AG04449 (cell line): ENCODE measurements at regions not wholly inside any gene's neighbourhood (a gene's known extent, or its start where the extent isn't known, plus 50 kb on each side); places are given as distances from the start of the nearest gene placed in this dataset.

Experiments
- CTCF ChIA-PET: fragments of 350-600 bp; formaldehyde crosslinking; extraction: SDS; loops from one replicate; lab custom pipeline; 2021; ENCODE audit warnings: antibody characterized with exemption; lab: Yijun Ruan, JAX
- POLR2A ChIA-PET: fragments of 400-600, 350-600 bp; formaldehyde crosslinking; extraction: SDS; loops from one replicate; lab custom pipeline; 2020; ENCODE audit warnings: antibody characterized with exemption, inconsistent platforms; lab: Yijun Ruan, JAX
- DNase-seq: peaks from one replicate; pipeline ENCODE4 v3.0.0-alpha.2; 2010; ENCODE audit warnings: low read depth, low spot score
- H3K4me3 ChIP-seq: 2 replicates; pipeline ENCODE4 v1.5.1; 2011; ENCODE audit warnings: low read depth, mild to moderate bottlenecking, control low read depth, low read length
- CTCF ChIP-seq: IDR thresholded peaks from one replicate; pipeline ENCODE4 v1.5.1; 2011; ENCODE audit warnings: mild to moderate bottlenecking, moderate library complexity, low read length, control low read depth, inconsistent platforms; ENCODE audit not compliant: insufficient read depth; ENCODE audit errors: missing control alignments

GRCh38 chr2:42859791-42860190 lies 67.4 kb upstream of the HAAO start:
- DNase-seq: no peak
- H3K4me3 ChIP-seq: no peak overlapping the region
- ChIA-PET POLR2A (no interaction called here), CTCF (interaction anchor here (0.6 to 5.2 kb wide), 59 partner anchors 8 to 750 kb away, joined by 3 to 95 read pairs (median 5); no protein-coding TSS in a partner anchor)
- TF ChIP-seq CTCF: no peak

GRCh38 chr2:42859006-42859552 lies 66.7 kb upstream of the HAAO start:
- POLR2A ChIA-PET: no interaction called here

GRCh38 chr2:42858140-42859005 lies 66.0 kb upstream of the HAAO start:
- no peak overlapping the region for H3K4me3 ChIP-seq
- CTCF ChIA-PET: interaction anchor here (0.7 to 5.2 kb wide), 43 partner anchors 10 to 752 kb away, joined by 3 to 95 read pairs (median 5); no protein-coding TSS in a partner anchor
- no peak for TF ChIP-seq CTCF
- DNase-seq: no peak
- POLR2A ChIA-PET: no interaction called here

More at GRCh38 chr2:42859006-42859552, 66.7 kb upstream of the HAAO start:
- CTCF ChIA-PET: interaction anchor here (0.6 to 5.2 kb wide), 55 partner anchors 10 to 751 kb away, joined by 3 to 95 read pairs (median 5); no protein-coding TSS in a partner anchor
- TF ChIP-seq CTCF: peak; percentile 72
- DNase-seq: peak; percentile 24
- H3K4me3 ChIP-seq: no peak overlapping the region

- H3K4me3 ChIP-seq: no peak overlapping the region
- no peak for DNase-seq
- TF ChIP-seq CTCF: no peak
- CTCF ChIA-PET: interaction anchor here (0.7 to 5.2 kb wide), 18 partner anchors 8 to 683 kb away, joined by 3 to 95 read pairs (median 8); no protein-coding TSS in a partner anchor
- POLR2A ChIA-PET: interaction anchor here (0.6 kb wide), 1 partner anchor 18 kb away, joined by 4 read pairs; no protein-coding TSS in a partner anchor
Measured at GRCh38 chr2:42856891-42857632, 64.7 kb upstream of the HAAO start.

- H3K4me3 ChIP-seq: no peak overlapping the region
- DNase-seq: no peak
- TF ChIP-seq CTCF: no peak
- ChIA-PET POLR2A (no interaction called here), CTCF (interaction anchor here (0.7 to 5.2 kb wide), 12 partner anchors 15 to 721 kb away, joined by 3 to 95 read pairs (median 13); no protein-coding TSS in a partner anchor)
Measured at GRCh38 chr2:42856106-42856860, 63.9 kb upstream of the HAAO start.
